CD8-positive, alpha-beta memory T cell (primary cell): ENCODE measurements at regions not wholly inside any gene's neighbourhood (a gene's known extent, or its start where the extent isn't known, plus 50 kb on each side); places are given as distances from the start of the nearest gene placed in this dataset.

Experiments used
- CTCF ChIA-PET: fragments of 350-600 bp; sonication (Branson Sonifier 250); formaldehyde crosslinking; loops from one replicate; lab custom pipeline; 2021; ENCODE audit warnings: antibody characterized with exemption; lab: Charles Lee
- POLR2A ChIA-PET: fragments of 350-600 bp; sonication (Branson Sonifier 250); formaldehyde crosslinking; loops from one replicate; lab custom pipeline; 2021; ENCODE audit warnings: antibody characterized with exemption; lab: Charles Lee
- DNase-seq, 5 donors: peaks; one replicate each; pipeline versions ENCODE4 v3.0.0 to v3.0.0-alpha.2; 2020 to 2022; ENCODE audit warnings: mixed read lengths in 1 of 5
- H3K27ac ChIP-seq: one replicate; pipeline ENCODE4 v1.7.0; 2013; ENCODE audit warnings: low read depth, mild to moderate bottlenecking, low read length, moderate library complexity
- H3K27me3 ChIP-seq: 2 replicates; pipeline ENCODE4 v1.7.0; 2013; ENCODE audit warnings: low read length, mild to moderate bottlenecking; ENCODE audit not compliant: insufficient read depth, poor library complexity, severe bottlenecking
- H3K36me3 ChIP-seq: 2 replicates; pipeline ENCODE4 v1.7.0; 2013; ENCODE audit warnings: mild to moderate bottlenecking, low read length, moderate library complexity; ENCODE audit not compliant: insufficient read depth
- H3K4me1 ChIP-seq: 2 replicates; pipeline ENCODE4 v1.7.0; 2013; ENCODE audit warnings: mild to moderate bottlenecking, low read length, moderate library complexity; ENCODE audit not compliant: insufficient read depth
- H3K4me3 ChIP-seq: 2 replicates; pipeline ENCODE4 v1.7.0; 2013; ENCODE audit warnings: mild to moderate bottlenecking, low read length
- H3K9me3 ChIP-seq: 2 replicates; pipeline ENCODE4 v1.7.0; 2013; ENCODE audit warnings: mild to moderate bottlenecking, low read length
- H3K27ac Mint-ChIP-seq, 8 donors: one replicate each; pipeline ENCODE4 v1.8.0; 2020 to 2021; ENCODE audit warnings: mixed read lengths in 8 of 8, mild to moderate bottlenecking in 6 of 8, inconsistent platforms in 3 of 8, moderate library complexity in 3 of 8
- H3K27me3 Mint-ChIP-seq, 2 donors: one replicate each; pipeline ENCODE4 v1.8.0; 2020 to 2021; ENCODE audit warnings: mixed read lengths in 2 of 2, mild to moderate bottlenecking in 1 of 2, moderate library complexity in 1 of 2
- H3K36me3 Mint-ChIP-seq, 3 donors: one replicate each; pipeline ENCODE4 v1.8.0; 2020 to 2021; ENCODE audit warnings: mixed read lengths in 3 of 3, inconsistent platforms in 1 of 3, mild to moderate bottlenecking in 1 of 3
- H3K4me1 Mint-ChIP-seq, 3 donors: one replicate each; pipeline ENCODE4 v1.8.0; 2020 to 2021; ENCODE audit warnings: mixed read lengths in 3 of 3, inconsistent platforms in 1 of 3, mild to moderate bottlenecking in 1 of 3
- H3K4me3 Mint-ChIP-seq, 7 donors: one replicate each; pipeline ENCODE4 v1.8.0; 2020 to 2021; ENCODE audit warnings: mixed read lengths in 7 of 7, mild to moderate bottlenecking in 6 of 7, moderate library complexity in 4 of 7, inconsistent platforms in 2 of 7
- H3K9me3 Mint-ChIP-seq, 5 donors: one replicate each; pipeline ENCODE4 v1.8.0; 2020 to 2022; ENCODE audit warnings: mixed read lengths in 5 of 5, mild to moderate bottlenecking in 3 of 5, moderate library complexity in 2 of 5, inconsistent platforms in 1 of 5

GRCh38 chr17:79212149-79213087, 137.8 kb downstream of the ENGASE start:
- Mint-ChIP-seq H3K9me3 (no peaks in the 10 kb centered on the region), H3K36me3 (no peaks in the 10 kb centered on the region), H3K27me3 (peaks cover 14 to 37% of the 10 kb centered on the region in 2 donors), H3K27ac (peak overlapping the region in 1 of 8 donors; percentile 54), H3K4me3 (no peak overlapping the region), H3K4me1 (no peaks in the 10 kb centered on the region)
- ChIA-PET POLR2A (no interaction called here), CTCF (no interaction called here)
- Histone ChIP-seq H3K27me3 (no peaks in the 10 kb centered on the region), H3K4me1 (no peaks in the 10 kb centered on the region), H3K9me3 (no peaks in the 10 kb centered on the region), H3K4me3 (no peak overlapping the region), H3K27ac (no peak overlapping the region), H3K36me3 (no peaks in the 10 kb centered on the region)
- no peak for DNase-seq

- H3K27ac Mint-ChIP-seq = no peak overlapping the region
- H3K9me3 ChIP-seq = no peaks in the 10 kb centered on the region
- POLR2A ChIA-PET = no interaction called here
- no peak overlapping the region for H3K27ac ChIP-seq
- H3K4me1 ChIP-seq = no peaks in the 10 kb centered on the region
- CTCF ChIA-PET = no interaction called here
- H3K4me1 Mint-ChIP-seq = no peaks in the 10 kb centered on the region
- H3K4me3 ChIP-seq = no peak overlapping the region
- no peak for DNase-seq
- no peaks in the 10 kb centered on the region for H3K27me3 ChIP-seq
- no peaks in the 10 kb centered on the region for H3K9me3 Mint-ChIP-seq
- no peak overlapping the region for H3K4me3 Mint-ChIP-seq
- H3K36me3 ChIP-seq = no peaks in the 10 kb centered on the region
- H3K27me3 Mint-ChIP-seq = peaks cover 14 to 30% of the 10 kb centered on the region in 2 donors
- H3K36me3 Mint-ChIP-seq = no peaks in the 10 kb centered on the region
Measured at GRCh38 chr17:79211061-79211770, 136.6 kb downstream of the ENGASE start.

GRCh38 chr17:79210638-79211037, 136.0 kb downstream of the ENGASE start:
- Mint-ChIP-seq H3K9me3 (no peaks in the 10 kb centered on the region), H3K36me3 (no peaks in the 10 kb centered on the region), H3K4me3 (no peak overlapping the region), H3K27me3 (peaks cover 12 to 27% of the 10 kb centered on the region in 2 donors), H3K27ac (no peak overlapping the region), H3K4me1 (no peaks in the 10 kb centered on the region)
- no peaks in the 10 kb centered on the region for H3K4me1 ChIP-seq
- H3K4me3 ChIP-seq = no peak overlapping the region
- POLR2A ChIA-PET = no interaction called here
- no peak for DNase-seq
- H3K27ac ChIP-seq = no peak overlapping the region
- CTCF ChIA-PET = no interaction called here
- H3K27me3 ChIP-seq = no peaks in the 10 kb centered on the region
- H3K36me3 ChIP-seq = no peaks in the 10 kb centered on the region
- H3K9me3 ChIP-seq = no peaks in the 10 kb centered on the region

- Mint-ChIP-seq H3K27me3 (peaks cover 7 to 21% of the 10 kb centered on the region in 2 donors), H3K9me3 (no peaks in the 10 kb centered on the region), H3K4me1 (no peaks in the 10 kb centered on the region), H3K36me3 (no peaks in the 10 kb centered on the region), H3K27ac (peak overlapping the region in 1 of 8 donors; percentile 2), H3K4me3 (no peak overlapping the region)
- DNase-seq = no peak
- no peaks in the 10 kb centered on the region for H3K9me3 ChIP-seq
- ChIA-PET CTCF (no interaction called here), POLR2A (no interaction called here)
- H3K4me1 ChIP-seq = no peaks in the 10 kb centered on the region
- no peak overlapping the region for H3K27ac ChIP-seq
- H3K36me3 ChIP-seq = no peaks in the 10 kb centered on the region
- no peak overlapping the region for H3K4me3 ChIP-seq
- no peaks in the 10 kb centered on the region for H3K27me3 ChIP-seq
Measured at GRCh38 chr17:79207960-79208359, 133.3 kb downstream of the ENGASE start.

- Mint-ChIP-seq H3K27ac (peak overlapping the region in 1 of 8 donors; percentile 83), H3K9me3 (no peaks in the 10 kb centered on the region), H3K4me3 (no peak overlapping the region), H3K4me1 (no peaks in the 10 kb centered on the region), H3K36me3 (no peaks in the 10 kb centered on the region), H3K27me3 (peaks cover 11 to 29% of the 10 kb centered on the region in 2 donors)
- ChIA-PET POLR2A (no interaction called here), CTCF (no interaction called here)
- no peak for DNase-seq
- Histone ChIP-seq H3K9me3 (no peaks in the 10 kb centered on the region), H3K4me3 (no peak overlapping the region), H3K27ac (no peak overlapping the region), H3K36me3 (no peaks in the 10 kb centered on the region), H3K27me3 (no peaks in the 10 kb centered on the region), H3K4me1 (no peaks in the 10 kb centered on the region)
Measured at GRCh38 chr17:79205688-79206205, 131.1 kb downstream of the ENGASE start.

GRCh38 chr17:79204261-79204660, 129.6 kb downstream of the ENGASE start:
- CTCF ChIA-PET = no interaction called here
- Mint-ChIP-seq H3K4me3 (no peak overlapping the region), H3K9me3 (no peaks in the 10 kb centered on the region), H3K36me3 (no peaks in the 10 kb centered on the region), H3K27ac (no peak overlapping the region), H3K27me3 (peaks cover 11 to 36% of the 10 kb centered on the region in 2 donors), H3K4me1 (no peaks in the 10 kb centered on the region)
- no peak overlapping the region for H3K27ac ChIP-seq
- no peak overlapping the region for H3K4me3 ChIP-seq
- no peaks in the 10 kb centered on the region for H3K4me1 ChIP-seq
- DNase-seq = no peak
- no peaks in the 10 kb centered on the region for H3K9me3 ChIP-seq
- H3K27me3 ChIP-seq = no peaks in the 10 kb centered on the region
- H3K36me3 ChIP-seq = no peaks in the 10 kb centered on the region
- POLR2A ChIA-PET = no interaction called here

GRCh38 chr17:79203657-79204056, 129.0 kb downstream of the ENGASE start:
- ChIA-PET POLR2A (no interaction called here), CTCF (no interaction called here)
- Histone ChIP-seq H3K4me1 (no peaks in the 10 kb centered on the region), H3K36me3 (no peaks in the 10 kb centered on the region), H3K9me3 (no peaks in the 10 kb centered on the region), H3K27ac (no peak overlapping the region), H3K4me3 (no peak overlapping the region), H3K27me3 (no peaks in the 10 kb centered on the region)
- Mint-ChIP-seq H3K9me3 (no peaks in the 10 kb centered on the region), H3K27ac (no peak overlapping the region), H3K4me1 (no peaks in the 10 kb centered on the region), H3K27me3 (peaks cover 8 to 42% of the 10 kb centered on the region in 2 donors), H3K4me3 (no peak overlapping the region), H3K36me3 (no peaks in the 10 kb centered on the region)
- DNase-seq = no peak

- H3K4me1 ChIP-seq = no peaks in the 10 kb centered on the region
- no peak overlapping the region for H3K4me3 ChIP-seq
- no peak overlapping the region for H3K27ac ChIP-seq
- H3K4me1 Mint-ChIP-seq = no peaks in the 10 kb centered on the region
- CTCF ChIA-PET = no interaction called here
- H3K27me3 Mint-ChIP-seq = peaks cover 12 to 42% of the 10 kb centered on the region in 2 donors
- H3K27ac Mint-ChIP-seq = no peak overlapping the region
- H3K4me3 Mint-ChIP-seq = no peak overlapping the region
- H3K36me3 ChIP-seq = no peaks in the 10 kb centered on the region
- no peaks in the 10 kb centered on the region for H3K9me3 Mint-ChIP-seq
- POLR2A ChIA-PET = no interaction called here
- no peak for DNase-seq
- H3K9me3 ChIP-seq = no peaks in the 10 kb centered on the region
- H3K27me3 ChIP-seq = no peaks in the 10 kb centered on the region
- H3K36me3 Mint-ChIP-seq = no peaks in the 10 kb centered on the region
Measured at GRCh38 chr17:79203016-79203415, 128.4 kb downstream of the ENGASE start.
